GF-D8 (cell line): ENCODE measurements at regions not wholly inside any gene's neighbourhood (a gene's known extent, or its start where the extent isn't known, plus 50 kb on each side); places are given as distances from the start of the nearest gene placed in this dataset.
"Not testable (repeated sequence)": the region's sequence is repeated elsewhere in the genome, so short reads cannot be mapped to it uniquely, and the experiment has no call there.

Experiments used
- DNase-seq: peaks from one replicate; lab custom pipeline; 2025; lab: John Stamatoyannopoulos, UW

DNA sequence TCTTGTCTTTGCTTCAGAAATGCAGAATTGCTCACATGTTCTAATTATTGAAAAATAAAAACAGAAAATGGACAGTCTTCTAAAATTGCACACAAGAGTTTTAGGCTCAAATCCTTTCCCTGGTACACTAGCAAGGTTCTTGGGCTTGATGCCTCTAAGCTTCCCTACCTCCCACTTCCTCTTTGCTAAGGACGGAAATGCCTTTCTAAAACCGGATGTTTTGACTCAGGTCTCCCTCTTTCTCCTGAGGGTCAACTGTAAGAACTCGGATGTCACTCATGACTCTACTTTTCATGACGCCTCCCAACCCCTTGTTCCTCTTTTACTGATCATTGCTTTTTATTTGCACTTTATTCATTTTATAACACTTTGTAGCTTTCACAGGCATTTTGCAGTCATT lies 613.5 kb downstream of the C6orf118 start:
- no peak for DNase-seq

- no peak for DNase-seq
These were observed 615.0 kb downstream of the C6orf118 start for GRCh38 chr6:164694386-164694785.

GRCh38 chr6:164693944-164694343 lies 615.5 kb downstream of the C6orf118 start:
- DNase-seq, result no peak

DNA sequence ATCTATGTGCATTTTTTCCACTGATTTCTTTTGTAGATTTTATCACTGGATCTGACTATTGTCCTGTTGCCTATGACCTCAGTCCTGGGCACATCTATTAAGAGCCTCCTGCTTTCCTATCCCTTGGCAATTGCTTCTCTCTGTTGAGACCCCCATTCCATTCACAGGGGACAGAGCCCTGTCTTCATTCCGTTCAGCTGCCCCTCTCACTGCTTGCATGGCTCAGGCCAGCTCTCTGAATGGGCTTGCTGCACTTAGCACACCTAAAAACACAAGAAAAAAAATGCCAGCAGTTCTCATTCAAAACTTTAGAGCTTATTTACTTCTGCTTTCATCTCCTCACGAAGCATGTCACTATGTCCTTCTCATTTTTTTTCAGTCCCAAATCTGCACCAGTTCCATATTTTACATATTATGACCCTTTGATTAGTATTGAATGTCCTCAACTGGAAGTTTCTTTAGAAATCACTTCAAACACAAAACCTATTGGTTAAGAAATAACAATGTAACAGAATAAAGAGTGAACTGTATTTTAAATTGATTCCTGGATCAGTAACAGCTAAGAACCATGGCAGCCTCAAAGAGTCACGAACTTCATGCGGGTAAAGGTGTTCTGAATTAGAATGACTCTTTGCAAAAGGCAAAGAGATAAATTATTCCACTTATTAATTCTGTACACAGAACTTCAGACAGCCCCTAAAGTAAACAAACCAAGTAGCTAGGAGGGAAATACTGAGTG lies 616.5 kb downstream of the C6orf118 start:
- no peak for DNase-seq

DNA sequence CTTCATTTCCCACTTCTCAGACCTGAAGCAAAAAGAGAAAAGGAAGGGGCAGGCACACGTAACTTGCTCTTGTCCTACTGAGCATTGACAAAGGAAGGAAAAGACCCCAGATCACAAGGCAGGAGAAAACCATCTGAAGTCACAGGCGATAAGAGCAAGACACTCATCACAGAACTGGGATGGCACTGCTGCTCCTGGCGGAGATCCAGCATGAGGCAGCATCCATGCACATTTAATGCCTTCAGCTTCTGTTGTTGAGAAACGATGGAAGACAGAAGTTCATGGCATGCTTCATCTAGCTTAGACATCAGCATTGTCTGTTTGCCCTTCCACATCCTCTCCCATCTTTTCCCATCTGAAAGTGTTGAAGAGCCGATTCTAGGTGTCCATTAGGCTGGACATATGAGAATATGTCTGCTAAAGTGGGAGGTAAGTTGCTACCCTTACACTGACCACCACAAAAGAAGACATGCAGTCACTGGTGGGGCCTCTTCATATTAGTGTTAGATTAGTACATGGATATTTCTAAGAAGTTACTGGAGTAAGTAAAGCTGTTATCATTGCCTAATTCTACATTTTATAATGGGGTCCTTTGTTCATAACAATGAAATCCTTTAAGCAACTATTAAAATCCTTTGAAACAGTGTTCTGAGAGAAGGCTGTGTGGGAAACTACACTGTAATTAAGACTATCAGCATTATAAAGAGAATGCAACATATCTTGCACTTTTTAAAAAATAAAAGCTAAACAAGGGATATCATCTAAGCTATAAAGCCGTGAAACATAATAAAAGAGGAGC lies 618.5 kb downstream of the C6orf118 start:
- DNase-seq, result no peak

GRCh38 chr6:164690241-164690640 lies 619.2 kb downstream of the C6orf118 start:
- no peak for DNase-seq

DNA sequence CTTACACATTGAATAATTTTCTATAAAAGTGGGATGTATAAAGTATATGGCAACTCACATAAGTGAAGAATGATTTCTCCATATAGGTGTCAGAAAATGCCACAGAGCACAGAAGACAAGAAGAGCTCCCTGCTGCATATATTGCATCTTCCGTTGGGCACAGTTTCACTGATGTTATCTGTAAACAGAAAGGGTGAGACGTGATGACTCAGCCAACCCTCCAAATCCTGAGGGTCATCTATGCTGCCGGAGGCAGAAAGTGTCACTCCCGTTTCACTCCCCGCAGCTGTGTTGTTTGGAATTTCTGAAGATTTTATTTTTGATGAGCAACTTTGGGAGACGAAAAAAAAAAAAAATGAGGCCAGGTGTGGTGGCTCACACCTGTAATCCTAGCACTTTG lies 644.1 kb downstream of the C6orf118 start:
- DNase-seq, result no peak

DNA sequence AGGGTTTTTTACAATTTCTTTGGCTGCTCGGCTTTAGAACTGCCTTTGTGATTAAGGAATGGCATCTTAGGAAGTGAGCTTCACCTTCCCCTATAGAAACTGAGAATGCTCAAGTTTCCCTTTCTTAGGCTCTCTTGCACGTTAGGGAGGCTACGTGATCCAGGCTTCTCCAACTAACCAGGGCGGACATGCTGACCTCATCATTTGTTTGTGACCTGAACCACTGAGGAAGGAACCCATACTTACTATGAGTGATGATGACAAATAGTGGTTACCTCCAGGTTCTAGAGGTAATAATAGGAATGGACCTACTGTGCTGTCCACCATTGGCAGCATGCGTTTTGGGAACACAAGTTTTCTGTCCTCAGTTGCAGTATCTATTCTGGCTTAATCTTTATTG lies 645.8 kb downstream of the C6orf118 start:
- DNase-seq, result no peak

DNA sequence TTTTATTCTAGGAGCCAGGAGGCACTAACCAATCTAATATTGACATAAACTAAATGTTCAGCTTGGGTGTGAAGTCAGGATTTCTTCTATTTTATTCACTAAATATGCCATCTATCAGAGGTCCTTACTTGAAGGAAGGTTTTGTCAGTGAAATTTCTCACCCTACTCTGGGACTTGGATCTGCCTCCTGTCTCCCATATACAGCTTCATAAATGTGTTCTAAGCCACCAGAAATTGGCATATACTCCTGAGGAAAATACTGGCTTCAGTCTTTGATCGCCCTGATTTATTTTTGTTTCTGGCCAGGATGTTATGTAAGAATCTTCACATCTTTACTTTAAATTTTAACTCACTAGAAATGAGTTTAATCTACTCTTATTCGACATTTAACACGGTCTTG lies 647.7 kb downstream of the C6orf118 start:
- DNase-seq, result no peak

DNA sequence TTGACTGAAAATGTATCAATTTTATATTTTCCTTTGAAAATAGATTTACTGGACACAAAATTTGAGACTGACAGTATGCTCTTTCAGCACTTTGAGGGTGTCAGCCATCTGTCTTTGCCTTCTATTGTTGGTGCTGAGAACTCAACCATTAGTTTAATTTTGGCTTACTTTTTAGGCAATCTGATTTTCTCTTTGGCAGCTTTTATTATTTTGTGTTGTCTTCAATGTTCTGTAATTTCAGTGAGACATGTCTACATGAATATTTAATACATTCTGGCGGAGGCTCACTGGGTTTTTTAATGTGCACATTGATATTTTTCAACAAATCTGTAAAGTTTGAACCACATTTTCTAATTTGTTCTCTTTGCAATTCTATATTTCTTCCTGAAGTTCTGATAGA lies 648.6 kb downstream of the C6orf118 start:
- no peak for DNase-seq

DNA sequence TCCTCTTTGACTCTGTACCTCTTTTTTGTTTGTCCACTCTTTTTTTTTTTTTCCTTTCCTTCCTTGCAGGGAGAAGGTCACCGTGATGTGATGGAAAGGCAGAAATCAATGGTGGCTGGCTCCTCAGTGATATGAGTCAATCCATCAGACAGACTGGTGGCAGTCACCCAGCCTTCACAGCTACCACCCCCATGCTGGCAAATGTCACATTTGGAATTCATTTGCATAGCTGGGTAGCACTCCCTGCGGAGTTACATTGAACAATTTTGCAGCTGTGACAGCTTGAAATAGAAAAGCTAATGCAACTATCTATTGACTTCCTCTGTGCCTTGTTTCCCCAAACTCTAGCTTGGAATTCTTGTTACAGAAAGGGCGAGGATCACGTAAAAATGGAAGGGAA lies 668.4 kb downstream of the C6orf118 start:
- DNase-seq, result no peak

GRCh38 chr6:164628302-164628931 lies 681.0 kb downstream of the C6orf118 start:
- no peak for DNase-seq

DNA sequence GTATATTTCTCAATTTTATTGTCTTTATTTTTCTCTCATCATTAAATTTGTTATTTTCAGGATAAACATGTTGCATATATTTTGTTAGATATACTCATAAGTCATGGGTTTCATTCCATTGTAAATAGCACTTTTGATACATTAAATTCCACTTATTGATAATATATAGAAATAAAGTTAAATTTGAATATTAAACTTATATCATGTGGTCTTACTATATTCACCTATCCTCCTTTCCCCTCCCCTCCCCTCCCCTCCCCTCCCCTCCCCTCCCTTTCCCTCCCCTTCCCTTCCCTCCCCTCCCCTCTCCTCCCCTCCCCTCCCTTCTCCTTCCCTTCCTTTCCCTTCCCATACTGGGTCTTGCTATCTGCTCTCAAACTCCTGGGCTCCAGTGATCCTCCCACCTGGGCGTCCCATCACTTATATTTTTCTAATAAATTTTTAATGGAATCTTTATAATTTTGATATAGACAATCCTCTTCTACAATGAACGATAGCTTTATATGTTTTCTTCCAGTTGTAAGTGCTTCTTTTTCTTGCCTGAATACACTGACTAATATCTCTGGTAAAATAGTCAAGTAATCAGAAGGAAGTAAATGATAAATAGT lies 692.4 kb downstream of the C6orf118 start:
- no peak for DNase-seq

- DNase-seq, result no peak
These were observed 696.7 kb downstream of the C6orf118 start for GRCh38 chr6:164612751-164613150.

DNA sequence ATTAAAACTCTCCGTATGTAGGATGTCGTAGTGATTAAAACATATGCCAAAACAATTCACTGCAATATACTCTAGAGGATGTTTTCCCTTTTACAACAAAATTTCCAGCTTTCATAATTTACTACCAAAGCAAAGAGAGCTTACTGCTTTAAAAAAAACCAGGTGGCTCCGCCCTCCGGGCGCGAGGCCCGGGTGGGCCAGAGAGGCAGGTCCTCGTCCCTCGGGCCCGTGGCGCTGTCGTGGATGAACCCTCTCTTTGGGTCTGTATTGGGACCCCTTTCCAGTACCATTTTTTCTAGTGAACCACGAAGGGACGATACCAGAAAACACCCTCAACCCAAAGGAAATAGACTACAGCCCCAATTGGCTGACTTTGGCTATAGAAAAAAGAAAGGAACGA lies 698.5 kb downstream of the C6orf118 start:
- DNase-seq, result not testable (repeated sequence)

- DNase-seq, result not testable (repeated sequence)
These were observed 707.0 kb downstream of the C6orf118 start for GRCh38 chr6:164602415-164602814.

DNA sequence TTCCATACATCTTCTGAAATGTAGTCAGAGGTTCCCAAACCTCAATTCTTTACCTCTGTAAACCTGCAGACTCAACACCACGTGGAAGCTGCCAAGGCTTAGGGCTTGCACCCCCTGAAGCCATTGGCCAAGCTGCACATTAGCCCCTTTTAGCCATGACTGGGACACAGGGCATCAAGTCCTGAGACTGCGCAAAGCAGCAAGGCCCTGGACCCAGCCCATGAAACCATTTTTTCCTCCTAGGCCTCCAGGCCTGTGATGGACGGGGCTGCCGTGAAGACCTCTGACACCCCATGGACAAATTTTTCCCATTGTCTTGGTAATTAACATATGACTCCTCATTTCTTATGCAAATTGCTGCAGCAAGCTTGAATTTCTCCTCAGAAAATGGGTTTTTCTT lies 727.8 kb downstream of the C6orf118 start:
- no peak for DNase-seq

DNA sequence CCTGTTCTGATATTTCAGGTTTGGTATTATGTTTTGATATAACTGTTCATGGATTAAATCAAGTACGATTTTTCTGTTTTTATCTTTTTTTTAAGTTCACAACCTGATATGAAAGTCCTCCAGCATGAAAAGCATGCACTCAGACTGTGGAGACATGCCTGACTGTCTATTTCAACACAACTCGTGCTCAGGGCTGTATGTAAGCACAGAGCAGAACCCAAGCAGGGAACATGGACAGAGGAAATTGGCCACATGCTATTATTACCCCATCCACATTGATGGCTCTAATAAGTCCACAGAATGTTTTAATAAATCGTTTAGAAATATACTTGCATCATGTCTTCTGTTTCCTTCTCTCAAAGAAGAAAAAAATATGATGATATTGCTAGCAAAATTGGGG lies 730.4 kb downstream of the C6orf118 start:
- DNase-seq, result no peak

- no peak for DNase-seq
These were observed 730.8 kb downstream of the C6orf118 start for GRCh38 chr6:164578616-164579015.

- DNase-seq, result no peak
These were observed 738.6 kb downstream of the C6orf118 start for GRCh38 chr6:164570801-164571200.

DNA sequence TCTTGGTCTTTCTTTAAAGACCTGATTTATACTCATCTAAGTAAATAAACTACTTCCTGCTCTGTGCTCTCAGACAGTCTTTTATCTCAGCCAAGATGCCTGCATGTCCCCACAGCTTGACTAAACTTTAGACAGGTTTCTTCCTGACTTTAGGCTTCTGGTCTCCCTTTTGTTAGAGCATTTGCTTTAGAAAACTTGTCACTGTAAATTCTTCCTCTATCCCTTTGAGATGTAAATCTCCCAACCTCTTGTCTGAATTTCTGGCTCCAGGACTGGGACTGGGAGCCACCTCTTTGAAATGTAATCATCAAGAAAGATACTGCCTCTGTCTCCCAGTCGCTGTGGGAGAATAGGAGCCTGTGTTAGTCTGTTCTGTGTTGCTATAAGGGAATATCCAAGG lies 739.9 kb downstream of the C6orf118 start:
- DNase-seq, result no peak

- DNase-seq, result no peak
These were observed 745.5 kb downstream of the C6orf118 start for GRCh38 chr6:164563924-164564323.

- DNase-seq, result no peak
These were observed 747.7 kb downstream of the C6orf118 start for GRCh38 chr6:164561656-164562055.
